DMS53 treated with DMSO at 0.1 percent for 48 hours (cell line): ENCODE measurements at regions not wholly inside any gene's neighbourhood (a gene's known extent, or its start where the extent isn't known, plus 50 kb on each side); places are given as distances from the start of the nearest gene placed in this dataset.

ENCODE experiments used
- DNase-seq: peaks from one replicate; lab custom pipeline; 2025; ENCODE audit not compliant: unreplicated experiment; lab: John Stamatoyannopoulos, UW

DNA sequence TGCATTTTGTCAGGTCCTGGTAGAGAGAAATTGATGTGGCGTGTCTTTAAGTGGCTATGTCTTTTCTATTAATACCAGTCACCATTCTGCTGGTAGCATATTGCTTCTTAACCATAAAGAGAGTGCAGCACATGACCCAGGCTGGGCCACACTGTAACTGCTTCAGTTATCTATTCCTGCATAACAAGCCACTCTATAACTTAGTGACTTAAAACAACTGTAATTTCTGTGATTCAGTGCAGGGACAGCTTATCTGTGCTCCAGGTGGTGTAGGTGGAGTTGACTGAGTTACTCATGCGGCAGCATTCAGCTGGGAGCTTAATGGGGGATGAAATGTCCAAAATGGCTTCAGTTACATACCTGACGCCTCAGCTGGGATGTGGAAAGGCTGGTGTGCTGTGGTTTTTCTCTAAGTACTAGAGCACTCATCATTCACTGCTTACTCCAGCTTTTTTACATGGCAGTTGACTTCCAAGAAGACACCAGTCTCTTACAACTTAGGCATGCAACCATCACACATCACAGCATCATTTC lies 742.4 kb downstream of the SATB2 start:
- DNase-seq, result no peak

DNA sequence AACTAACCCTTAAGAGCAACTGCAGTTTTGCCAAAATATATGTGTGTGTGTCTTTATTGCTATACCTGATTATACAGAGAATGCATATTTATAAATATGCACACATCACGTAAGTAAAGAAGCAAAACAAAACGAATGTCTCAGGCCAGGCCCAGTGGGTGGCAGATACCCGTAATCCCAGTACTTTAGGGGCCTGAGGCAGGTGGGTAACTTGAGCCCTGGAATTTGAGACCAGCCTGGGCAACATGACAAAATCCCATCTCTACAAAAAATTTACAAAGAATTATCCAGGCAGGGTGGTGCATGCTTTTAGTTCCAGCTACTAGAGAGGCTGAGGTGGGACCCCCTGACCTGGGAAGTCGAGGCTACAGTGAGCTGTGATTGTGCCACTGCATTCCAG lies 745.3 kb downstream of the SATB2 start:
- DNase-seq, result no peak

DNA sequence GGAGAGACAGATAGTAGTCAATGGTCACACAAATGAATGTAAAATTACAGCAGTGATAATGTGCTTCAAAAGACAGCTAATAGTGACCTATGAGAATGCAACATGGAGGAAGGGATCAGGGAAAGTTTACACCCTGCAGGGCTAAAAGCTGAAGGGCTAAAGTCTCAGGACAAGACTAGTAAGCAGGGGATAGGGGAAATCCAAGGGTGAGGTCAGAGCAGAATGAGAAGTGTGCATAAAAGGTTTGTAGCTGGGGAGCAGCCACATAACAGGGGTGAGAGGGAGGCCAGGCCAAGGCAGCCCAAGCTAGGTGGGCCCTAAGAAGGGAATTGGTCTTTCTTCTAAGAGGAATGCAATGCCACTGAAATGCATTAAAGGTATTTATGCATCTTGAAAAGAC lies 746.3 kb downstream of the SATB2 start:
- DNase-seq, result no peak

DNA sequence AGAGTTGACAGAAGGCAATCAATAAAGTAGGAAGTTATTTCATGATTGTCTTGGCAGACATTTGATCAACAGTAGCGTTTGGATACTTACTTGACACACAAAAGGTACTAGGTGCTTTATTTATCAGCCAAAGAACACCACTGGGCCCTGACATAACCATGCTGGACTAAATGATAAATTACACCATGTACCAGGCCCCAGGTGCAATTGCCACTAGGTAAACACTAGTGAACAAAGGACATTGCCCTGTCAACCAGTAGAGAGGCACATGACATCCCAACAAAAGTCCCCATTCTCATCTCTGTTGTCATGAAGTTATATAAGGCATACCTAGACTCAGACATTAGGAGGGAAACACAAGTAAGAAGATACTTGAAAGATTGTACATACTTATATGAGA lies 747.2 kb downstream of the SATB2 start:
- no peak for DNase-seq

DNA sequence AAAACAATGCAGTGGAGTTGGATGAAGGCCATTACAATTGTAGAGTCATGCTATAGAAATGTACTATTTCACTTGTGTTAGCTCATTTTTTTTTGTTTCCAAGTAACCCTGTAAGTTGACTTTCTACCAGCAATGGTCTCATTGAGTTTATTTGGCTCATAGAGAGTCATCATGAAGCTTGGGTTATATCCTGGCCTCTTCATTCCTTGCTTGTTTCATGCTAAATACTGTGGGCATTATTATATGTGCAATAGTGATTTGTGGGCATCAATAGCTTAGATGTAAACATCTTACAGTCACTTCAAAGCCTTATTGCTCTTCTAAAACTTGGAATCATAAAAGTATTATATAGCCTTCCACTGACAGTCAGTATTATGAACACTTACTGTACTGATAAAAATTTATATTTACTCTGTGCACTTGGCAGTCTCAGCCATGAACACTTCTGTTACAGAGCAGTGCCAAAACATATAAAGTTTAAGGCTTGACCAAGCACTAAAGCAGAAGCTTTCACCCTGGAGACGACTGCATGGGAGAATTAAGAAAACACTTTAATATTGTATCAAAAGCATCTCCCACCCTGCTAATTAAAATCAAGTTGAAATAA lies 751.2 kb downstream of the SATB2 start:
- DNase-seq, result no peak

DNA sequence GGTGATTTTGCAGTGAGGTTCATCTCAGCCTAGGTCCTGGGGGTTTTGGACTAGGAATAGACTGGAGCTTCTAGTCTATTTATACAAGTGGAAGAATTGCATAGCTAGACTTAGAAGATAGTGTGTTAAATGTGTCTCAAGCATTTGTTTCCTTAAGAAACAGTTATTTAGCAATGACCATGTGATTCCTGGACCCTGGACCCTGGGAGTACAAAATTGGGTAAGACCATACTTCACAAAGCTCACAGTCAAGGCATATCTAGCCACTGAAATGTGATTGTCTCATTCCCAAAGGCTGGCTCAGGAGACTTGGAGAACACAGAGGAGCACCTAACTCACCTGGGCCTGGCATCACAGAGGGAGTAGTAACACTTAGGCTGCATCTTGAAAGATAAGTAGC lies 754.5 kb downstream of the SATB2 start:
- no peak for DNase-seq

DNA sequence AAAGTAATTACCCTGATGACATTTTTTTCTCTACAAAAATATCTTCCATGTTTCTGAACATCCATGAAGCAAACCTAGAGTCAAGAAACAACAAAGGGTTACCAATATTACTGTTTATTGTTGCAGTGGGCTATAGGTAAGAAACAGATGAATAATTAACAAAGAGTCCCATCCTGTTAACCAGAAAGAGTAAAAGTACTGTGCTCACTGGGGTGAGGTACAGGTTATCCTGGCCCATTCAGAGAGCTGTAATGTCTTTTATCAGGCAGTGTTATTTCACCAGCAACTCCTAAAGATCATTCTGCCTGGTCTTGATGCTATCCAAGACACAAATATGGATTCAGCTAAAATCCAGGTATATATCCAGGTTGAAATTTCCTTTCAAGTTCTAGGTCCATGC lies 754.9 kb downstream of the SATB2 start:
- no peak for DNase-seq

DNA sequence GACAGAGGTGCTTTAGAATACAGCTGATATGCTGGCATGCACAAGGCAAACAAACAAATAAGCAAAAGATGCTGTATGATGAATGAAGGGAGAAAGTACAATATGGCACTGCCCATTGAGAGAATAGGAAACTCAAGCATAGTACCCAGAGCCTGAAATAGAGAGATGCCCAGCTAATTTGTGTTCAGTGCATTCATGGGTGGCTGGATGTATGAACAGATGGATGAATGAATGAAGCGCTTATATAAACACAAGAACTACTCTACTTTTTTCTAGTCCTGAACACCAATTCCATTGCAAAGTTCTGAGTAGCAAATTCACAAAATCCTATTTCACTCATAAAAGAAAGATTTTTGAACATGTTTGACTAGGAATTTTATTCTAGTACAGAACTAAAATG lies 756.3 kb downstream of the SATB2 start:
- DNase-seq, result no peak

DNA sequence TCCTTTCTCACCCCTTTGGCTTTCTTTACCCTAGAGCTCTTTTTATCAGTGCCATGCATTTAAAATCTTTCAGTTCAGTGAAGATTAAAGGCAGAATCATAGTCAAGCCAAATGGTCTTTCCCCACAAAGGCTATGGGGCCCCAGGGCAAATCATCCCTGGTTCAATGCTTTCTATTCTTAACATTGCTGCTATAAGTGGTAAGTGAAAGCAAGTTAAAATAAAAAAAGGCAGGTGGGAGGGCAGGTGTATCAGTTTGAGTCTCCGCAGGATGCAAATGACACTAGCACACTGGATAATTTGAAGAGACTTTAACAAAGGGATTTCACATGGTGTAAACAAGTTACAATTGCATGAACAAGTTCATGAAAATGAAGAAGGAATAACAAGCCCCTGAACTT lies 757.4 kb downstream of the SATB2 start:
- DNase-seq, result no peak

DNA sequence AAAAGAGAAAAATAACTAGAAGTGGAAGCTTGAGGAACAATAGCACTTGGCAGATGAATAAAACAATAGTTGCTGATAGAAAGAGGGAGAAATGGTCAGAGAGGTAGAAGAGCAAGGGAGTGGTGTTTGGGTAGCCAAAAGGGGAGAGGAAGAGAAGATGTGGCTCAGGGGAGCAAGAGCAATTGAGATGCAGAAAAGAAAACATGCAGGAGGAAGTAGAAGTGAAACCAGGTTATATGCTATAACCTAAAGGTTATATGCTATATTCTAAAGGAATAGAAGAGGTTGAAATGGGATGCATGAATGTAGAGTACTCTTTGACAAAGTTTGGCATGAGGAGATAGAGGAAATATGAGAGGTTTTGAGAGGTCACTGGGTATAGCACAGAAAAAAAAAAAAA lies 759.5 kb downstream of the SATB2 start:
- no peak for DNase-seq

DNA sequence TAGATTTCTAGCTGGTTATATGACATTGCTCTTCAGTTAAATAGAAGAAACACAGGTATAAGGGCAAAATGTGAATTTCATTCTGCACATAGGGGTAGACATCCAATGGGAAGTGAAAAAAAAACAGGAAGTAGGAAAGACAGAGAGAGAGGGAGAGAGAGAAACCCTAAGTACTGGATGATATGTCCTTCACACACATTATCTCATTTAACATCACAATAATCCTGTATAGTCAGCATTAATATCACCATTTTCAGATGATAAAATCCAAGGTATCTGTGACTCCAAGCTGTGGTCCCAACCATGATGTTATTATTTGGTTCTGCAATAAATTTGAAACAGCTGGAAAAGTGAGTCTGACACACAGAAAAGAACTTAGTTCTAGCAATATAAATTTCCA lies 759.9 kb downstream of the SATB2 start:
- no peak for DNase-seq

DNA sequence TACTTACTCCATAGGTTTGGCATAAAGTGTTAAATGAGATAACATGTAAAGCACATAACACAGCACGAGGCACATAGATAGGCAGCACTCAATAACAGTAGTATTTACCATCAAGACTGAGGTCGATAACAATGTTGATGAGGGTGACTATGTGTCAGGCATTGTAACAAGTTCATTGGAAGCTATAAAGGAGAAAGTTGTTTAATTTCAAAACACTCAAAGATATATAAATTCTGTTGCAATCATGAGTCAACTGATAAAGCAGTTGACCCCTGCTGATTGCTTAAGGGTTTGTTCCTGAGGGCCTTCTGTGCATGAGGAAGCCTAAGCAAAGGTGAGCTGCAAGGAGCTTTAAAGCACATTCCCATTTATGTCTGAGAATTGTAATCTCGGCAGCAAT lies 760.5 kb downstream of the SATB2 start:
- DNase-seq, result no peak

DNA sequence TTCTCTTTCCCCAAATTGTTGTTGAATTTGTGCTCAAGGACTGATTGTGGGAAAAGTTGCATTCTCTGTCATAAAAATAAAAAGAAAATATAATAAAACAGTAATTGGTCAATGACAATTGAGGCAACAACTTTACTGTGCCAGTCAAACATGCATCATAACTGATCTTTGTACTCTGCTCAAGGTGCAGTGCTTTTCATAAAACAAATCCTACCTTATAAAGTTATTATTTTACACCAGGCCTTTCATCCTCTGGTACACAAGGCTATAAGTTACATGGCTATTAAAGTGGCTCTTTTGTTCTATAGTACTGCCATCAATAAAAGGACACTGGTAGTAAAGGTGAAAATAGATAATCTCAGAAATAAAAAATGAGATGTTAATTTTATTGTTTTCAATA lies 761.9 kb downstream of the SATB2 start:
- no peak for DNase-seq

DNA sequence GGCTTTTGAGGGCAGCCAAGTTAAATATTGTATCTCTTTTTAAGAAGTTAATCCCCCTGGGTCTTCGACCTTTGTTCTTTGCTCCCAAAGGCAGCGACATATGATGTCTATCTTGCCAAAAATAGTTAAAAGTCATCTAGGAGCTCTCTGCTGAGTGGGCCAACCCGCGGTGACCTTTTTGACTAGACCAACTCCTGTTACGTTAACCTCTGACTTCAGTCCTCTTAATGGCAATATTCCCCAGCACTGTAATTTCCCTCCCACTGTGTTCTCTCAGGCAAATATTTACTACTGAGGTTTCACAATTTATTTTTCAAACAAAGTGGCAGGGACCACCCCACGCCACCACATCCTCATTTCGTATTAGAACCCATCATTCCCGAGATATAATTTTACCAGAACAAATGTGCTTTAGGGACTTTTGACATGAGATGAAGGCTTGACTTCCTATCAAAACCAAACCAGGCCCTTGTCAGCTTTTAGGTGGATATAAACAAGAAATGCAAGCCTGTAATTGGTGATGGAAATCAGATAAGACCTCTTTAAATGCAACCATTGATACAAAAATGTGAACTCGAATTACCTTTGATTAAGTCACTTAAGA lies 764.7 kb downstream of the SATB2 start:
- DNase-seq, result no peak

DNA sequence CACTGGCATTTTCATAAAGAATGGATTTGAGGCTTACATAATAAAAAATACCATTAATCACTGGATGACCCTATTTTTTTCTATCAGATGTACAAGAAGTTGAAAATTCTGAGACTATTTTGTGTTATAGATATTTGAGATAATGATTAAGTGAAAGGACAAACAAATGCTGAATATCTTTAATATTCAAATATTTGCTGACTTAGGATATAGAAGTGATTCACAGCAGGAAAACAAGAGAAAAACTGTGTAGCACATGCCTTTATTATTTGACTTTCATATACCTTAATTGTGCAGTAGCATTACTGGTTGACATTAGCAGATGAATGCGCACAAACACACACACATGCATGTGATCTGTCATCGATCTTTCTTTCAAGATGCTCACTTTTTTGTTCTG lies 766.5 kb downstream of the SATB2 start:
- DNase-seq, result no peak

DNA sequence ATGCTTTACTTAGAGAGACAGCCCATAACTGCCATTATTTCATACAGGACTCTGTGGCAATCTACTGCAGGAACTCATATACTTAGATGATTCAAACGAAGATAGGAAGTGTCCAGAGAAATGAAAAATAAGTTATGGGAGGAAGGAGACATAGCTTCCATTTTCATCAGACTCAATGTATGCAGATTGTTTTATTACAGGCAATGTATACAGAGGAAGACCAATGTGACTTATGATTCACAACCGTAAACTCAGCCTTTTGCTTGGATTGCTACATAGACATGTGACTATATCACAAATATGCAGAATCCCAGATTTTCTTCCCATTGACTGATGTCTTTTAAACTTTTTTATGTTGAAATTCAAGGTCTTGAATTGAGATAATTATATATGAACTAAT lies 793.4 kb downstream of the SATB2 start:
- DNase-seq, result no peak

DNA sequence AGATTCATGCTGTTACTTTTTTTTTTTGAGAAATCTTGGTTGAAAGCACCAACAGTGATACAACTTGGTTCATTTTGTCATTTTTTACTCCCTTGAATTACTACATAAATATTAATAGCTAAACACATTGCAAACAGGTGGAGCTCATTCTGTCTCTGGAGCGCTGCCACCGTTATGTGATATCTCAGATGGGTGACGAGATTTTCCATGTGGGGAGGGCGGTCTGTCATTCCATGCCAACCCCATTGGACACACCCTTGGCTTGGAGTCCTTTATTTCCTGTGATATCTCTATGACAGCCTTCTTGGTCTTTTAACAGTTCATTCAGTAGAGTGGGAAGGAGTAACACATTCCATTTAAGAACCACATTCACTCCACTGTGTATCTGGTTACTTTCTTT lies 794.8 kb downstream of the SATB2 start:
- DNase-seq, result no peak

DNA sequence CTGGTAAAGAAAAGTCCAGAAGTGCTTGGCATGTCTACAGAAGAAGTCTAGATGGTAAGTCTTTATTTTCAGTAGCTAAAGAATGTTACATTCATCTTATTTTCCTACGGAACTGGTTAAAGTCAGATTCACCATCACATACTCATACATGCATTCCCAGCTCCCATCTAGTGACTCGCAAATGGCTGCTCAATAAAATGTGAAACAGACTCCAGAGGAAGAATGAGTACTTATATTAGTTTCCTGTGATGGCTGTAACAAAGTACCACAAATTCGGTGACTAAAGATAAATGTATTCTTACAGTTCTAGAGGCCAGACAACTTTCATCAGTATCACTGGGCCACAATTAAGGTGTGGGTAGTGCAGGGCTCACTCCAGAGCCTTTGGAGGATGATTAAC lies 797.2 kb downstream of the SATB2 start:
- DNase-seq, result no peak

DNA sequence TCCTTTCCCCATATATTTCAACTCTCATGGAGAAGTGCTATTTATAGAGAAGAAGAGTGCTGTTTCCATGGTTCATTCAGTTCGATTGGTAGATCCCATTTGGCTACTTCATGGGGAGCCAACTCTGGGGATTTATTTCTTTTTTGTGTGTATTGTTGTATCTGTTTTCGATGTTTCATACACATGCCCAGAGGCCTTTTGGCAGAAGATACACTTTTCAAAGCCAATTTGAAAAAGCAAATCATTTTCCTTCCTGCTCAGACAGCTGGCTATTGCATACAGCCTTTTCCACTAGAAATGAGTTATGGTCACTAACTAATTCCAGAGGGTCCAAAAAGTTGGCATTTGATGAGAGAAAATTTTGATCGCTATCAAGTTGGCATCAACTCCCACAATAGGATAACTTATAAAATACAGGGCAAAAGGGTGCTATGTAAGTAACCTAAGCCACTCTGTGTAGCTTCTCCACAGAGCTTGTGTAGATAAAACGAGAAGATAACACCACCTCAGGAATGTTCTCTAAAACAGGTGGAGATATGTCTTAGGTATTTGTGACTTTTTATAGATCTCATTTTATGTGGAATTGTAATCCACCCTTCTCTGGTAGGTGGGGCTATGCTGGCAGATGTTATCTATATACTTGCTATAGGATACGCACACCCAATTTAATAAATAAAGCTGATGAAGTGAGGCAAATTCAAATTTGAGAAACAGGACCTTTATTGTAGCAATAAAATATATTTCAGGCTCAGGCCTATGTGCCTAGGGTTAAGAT lies 798.5 kb downstream of the SATB2 start:
- DNase-seq, result no peak

DNA sequence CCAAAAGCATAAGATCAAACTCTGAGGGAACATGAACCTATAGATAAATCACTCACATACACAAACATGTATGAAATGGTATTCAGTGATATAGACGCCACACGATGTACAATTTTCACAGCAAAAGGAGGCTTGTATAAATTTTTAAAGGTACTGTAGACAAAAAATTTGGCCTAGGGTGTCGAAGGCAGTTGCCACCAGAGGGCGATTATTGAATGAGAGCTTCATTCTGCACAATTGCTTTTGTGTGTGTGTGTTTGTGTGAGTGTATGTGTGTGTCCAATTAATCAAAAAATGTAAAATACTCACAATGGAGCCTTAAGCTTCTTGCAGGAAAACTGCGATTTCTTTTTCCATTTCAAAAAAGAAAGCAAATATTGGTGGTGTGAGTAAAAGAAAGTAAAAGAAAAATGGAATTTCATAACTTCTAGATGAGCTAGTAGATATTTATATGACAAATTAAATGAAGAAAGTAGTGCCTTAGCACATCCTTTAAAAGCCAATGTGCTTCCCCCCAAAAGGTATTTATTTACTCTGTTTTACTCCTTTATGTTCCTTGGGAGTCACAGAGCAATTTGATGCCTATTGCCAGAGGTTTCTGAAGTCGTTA lies 800.1 kb downstream of the SATB2 start:
- DNase-seq, result peak; percentile 23

DNA sequence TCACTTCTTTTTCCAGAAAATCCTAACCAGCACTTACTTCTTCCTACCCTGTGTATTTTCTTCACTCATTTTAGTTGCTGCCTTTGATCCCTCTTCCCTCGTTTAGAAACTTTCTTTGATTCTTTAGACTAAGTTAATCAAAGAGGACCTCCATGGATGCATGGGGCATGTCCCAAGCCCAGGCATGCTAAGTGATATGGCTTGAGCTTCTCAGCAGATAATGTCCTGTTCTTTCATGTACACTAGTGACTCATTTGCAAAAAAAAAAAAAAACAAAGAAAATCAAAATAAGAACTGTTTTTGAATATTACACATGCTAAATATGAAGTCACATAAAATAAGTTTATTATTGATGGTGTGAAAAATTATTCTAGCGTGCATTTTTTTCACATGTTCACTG lies 800.9 kb downstream of the SATB2 start:
- DNase-seq, result no peak

DNA sequence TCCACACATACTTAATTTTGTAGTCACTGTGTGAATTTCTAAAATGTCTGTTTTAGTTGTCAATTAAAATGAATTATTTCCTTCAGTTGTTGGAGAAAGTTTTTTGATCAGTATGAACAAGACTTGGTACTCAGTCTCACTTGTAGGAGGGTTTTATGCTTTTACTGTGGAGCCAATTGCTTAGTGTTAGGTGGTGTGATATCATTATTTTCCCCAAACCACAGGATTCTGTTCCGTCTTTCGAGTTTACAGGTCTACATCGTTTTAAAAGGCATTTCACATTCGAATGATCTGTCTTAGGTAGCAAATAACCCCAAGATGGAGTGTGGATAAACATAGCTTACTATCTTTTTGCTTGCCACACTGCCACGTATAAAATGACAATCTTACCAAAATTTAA lies 803.1 kb downstream of the SATB2 start:
- no peak for DNase-seq
